SK-N-MC (cell line): ENCODE measurements at regions not wholly inside any gene's neighbourhood (a gene's known extent, or its start where the extent isn't known, plus 50 kb on each side); places are given as distances from the start of the nearest gene placed in this dataset.

Experiments
- EZH2 ChIP-seq: fragments of 200-600 bp; sonication (generic); IDR thresholded peaks from one replicate; pipeline ENCODE4 v1.6.1; 2017; ENCODE audit warnings: antibody characterized with exemption
- POLR2AphosphoS5 ChIP-seq: IDR thresholded peaks from 2 replicates; pipeline ENCODE4 v1.6.1; 2012; ENCODE audit warnings: mild to moderate bottlenecking, low read depth, low read length, borderline replicate concordance

- TF ChIP-seq POLR2AphosphoS5, result no peak
- no peak for TF ChIP-seq EZH2
Measured at GRCh38 chr14:95446470-95446869, 70.0 kb downstream of the SYNE3 start.
